Astrocyte (in vitro differentiated cells and primary cell): ENCODE measurements at regions not wholly inside any gene's neighbourhood (a gene's known extent, or its start where the extent isn't known, plus 50 kb on each side); places are given as distances from the start of the nearest gene placed in this dataset.

Source experiments
- EZH2 ChIP-seq: IDR thresholded peaks from 2 replicates; pipeline ENCODE4 v1.6.1; 2012; ENCODE audit warnings: mild to moderate bottlenecking, low read length, inconsistent platforms; ENCODE audit not compliant: insufficient read depth
- TF ChIP-seq, protein P1 (sequence below): IDR thresholded peaks from 2 replicates; pipeline ENCODE4 v1.5.1; 2011; ENCODE audit warnings: low read depth, mild to moderate bottlenecking, inconsistent platforms, low read length, moderate library complexity; ENCODE audit not compliant: insufficient read depth

DNA sequence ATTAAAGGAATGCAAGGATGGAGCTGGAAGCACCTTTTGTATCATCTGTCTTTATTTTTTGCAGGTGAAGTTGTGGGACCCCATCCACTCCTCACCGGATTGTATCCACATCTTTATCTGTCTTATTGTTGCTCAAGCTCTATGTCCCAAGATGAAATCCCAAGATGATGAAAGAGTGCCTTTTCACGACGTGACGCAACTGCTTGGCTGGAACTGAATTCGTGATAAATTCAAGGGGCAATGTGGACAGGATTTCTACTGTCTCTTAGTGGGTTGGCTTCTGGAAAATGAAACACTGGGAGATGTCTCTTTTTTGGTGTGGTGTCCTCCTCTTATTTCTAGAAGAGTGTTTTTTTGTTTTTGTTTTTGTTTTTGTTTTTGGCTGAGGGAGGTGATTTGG, 650.1 kb upstream of the TSPY4 start:
- TF ChIP-seq, protein P1, sequence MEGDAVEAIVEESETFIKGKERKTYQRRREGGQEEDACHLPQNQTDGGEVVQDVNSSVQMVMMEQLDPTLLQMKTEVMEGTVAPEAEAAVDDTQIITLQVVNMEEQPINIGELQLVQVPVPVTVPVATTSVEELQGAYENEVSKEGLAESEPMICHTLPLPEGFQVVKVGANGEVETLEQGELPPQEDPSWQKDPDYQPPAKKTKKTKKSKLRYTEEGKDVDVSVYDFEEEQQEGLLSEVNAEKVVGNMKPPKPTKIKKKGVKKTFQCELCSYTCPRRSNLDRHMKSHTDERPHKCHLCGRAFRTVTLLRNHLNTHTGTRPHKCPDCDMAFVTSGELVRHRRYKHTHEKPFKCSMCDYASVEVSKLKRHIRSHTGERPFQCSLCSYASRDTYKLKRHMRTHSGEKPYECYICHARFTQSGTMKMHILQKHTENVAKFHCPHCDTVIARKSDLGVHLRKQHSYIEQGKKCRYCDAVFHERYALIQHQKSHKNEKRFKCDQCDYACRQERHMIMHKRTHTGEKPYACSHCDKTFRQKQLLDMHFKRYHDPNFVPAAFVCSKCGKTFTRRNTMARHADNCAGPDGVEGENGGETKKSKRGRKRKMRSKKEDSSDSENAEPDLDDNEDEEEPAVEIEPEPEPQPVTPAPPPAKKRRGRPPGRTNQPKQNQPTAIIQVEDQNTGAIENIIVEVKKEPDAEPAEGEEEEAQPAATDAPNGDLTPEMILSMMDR: no peak
- TF ChIP-seq EZH2: no peak
